Progenitor cell of endocrine pancreas (in vitro differentiated cells): ENCODE measurements at regions not wholly inside any gene's neighbourhood (a gene's known extent, or its start where the extent isn't known, plus 50 kb on each side); places are given as distances from the start of the nearest gene placed in this dataset.
"Not testable (repeated sequence)": the region's sequence is repeated elsewhere in the genome, so short reads cannot be mapped to it uniquely, and the experiment has no call there.

ENCODE experiments used
- DNase-seq: peaks from one replicate; pipeline ENCODE4 v3.0.0; 2021; ENCODE audit warnings: low spot score; ENCODE audit not compliant: unreplicated experiment
- H3K27ac Mint-ChIP-seq: 2 replicates; pipeline ENCODE4 v1.8.0; 2021; ENCODE audit warnings: mild to moderate bottlenecking, moderate library complexity, mixed read lengths
- H3K27me3 Mint-ChIP-seq: 2 replicates; pipeline ENCODE4 v1.8.0; 2021; ENCODE audit warnings: mixed read lengths
- H3K36me3 Mint-ChIP-seq: 2 replicates; pipeline ENCODE4 v1.8.0; 2022; ENCODE audit warnings: mixed read lengths; ENCODE audit not compliant: insufficient read depth
- H3K4me1 Mint-ChIP-seq: 2 replicates; pipeline ENCODE4 v1.8.0; 2021; ENCODE audit warnings: low read depth, mixed read lengths
- H3K4me3 Mint-ChIP-seq: 2 replicates; pipeline ENCODE4 v1.8.0; 2021; ENCODE audit warnings: low read depth, mild to moderate bottlenecking, moderate library complexity, mixed read lengths
- H3K9me3 Mint-ChIP-seq: 2 replicates; pipeline ENCODE4 v1.8.0; 2021; ENCODE audit warnings: low read depth, mixed read lengths
- CTCF ChIP-seq: fragments of 200-600 bp; sonication (generic); IDR thresholded peaks from one replicate; pipeline ENCODE4 v1.5.0; 2021; ENCODE audit warnings: antibody characterized with exemption, mild to moderate bottlenecking; ENCODE audit not compliant: unreplicated experiment

- H3K4me3 Mint-ChIP-seq: no peak overlapping the region
- H3K27me3 Mint-ChIP-seq: no peaks in the 10 kb centered on the region
- H3K36me3 Mint-ChIP-seq: no peaks in the 10 kb centered on the region
- DNase-seq: no peak
- H3K9me3 Mint-ChIP-seq: peaks cover 14% of the 10 kb centered on the region
- H3K4me1 Mint-ChIP-seq: no peaks in the 10 kb centered on the region
- no peak overlapping the region for H3K27ac Mint-ChIP-seq
- TF ChIP-seq CTCF: no peak
These were observed 583.4 kb upstream of the ADAMTS5 start for GRCh38 chr21:27550287-27550686.

- no peaks in the 10 kb centered on the region for H3K36me3 Mint-ChIP-seq
- TF ChIP-seq CTCF: no peak
- H3K4me1 Mint-ChIP-seq: no peaks in the 10 kb centered on the region
- H3K27ac Mint-ChIP-seq: no peak overlapping the region
- no peaks in the 10 kb centered on the region for H3K27me3 Mint-ChIP-seq
- H3K9me3 Mint-ChIP-seq: peaks cover 14% of the 10 kb centered on the region
- DNase-seq: no peak
- no peak overlapping the region for H3K4me3 Mint-ChIP-seq
These were observed 581.6 kb upstream of the ADAMTS5 start for GRCh38 chr21:27548486-27548885.

GRCh38 chr21:27545754-27546349 lies 579.0 kb upstream of the ADAMTS5 start:
- TF ChIP-seq CTCF: no peak
- no peaks in the 10 kb centered on the region for H3K27me3 Mint-ChIP-seq

GRCh38 chr21:27542126-27542525 lies 575.2 kb upstream of the ADAMTS5 start:
- not testable (repeated sequence) for H3K27me3 Mint-ChIP-seq, H3K4me3 Mint-ChIP-seq, DNase-seq, H3K9me3 Mint-ChIP-seq, H3K27ac Mint-ChIP-seq, H3K4me1 Mint-ChIP-seq, H3K36me3 Mint-ChIP-seq

More at GRCh38 chr21:27545754-27546349, 579.0 kb upstream of the ADAMTS5 start:
- Mint-ChIP-seq H3K36me3 (no peaks in the 10 kb centered on the region), H3K9me3 (peaks cover 3% of the 10 kb centered on the region), H3K4me3 (no peak overlapping the region), H3K27ac (no peak overlapping the region), H3K4me1 (no peaks in the 10 kb centered on the region)
- DNase-seq: no peak

GRCh38 chr21:27536319-27536718 lies 569.4 kb upstream of the ADAMTS5 start:
- H3K27ac Mint-ChIP-seq: no peak overlapping the region
- no peak overlapping the region for H3K4me3 Mint-ChIP-seq
- H3K36me3 Mint-ChIP-seq: no peaks in the 10 kb centered on the region
- TF ChIP-seq CTCF: no peak
- H3K4me1 Mint-ChIP-seq: peaks cover 3% of the 10 kb centered on the region
- DNase-seq: no peak
- no peaks in the 10 kb centered on the region for H3K9me3 Mint-ChIP-seq
- H3K27me3 Mint-ChIP-seq: no peaks in the 10 kb centered on the region

GRCh38 chr21:27535188-27535587 lies 568.3 kb upstream of the ADAMTS5 start:
- H3K4me3 Mint-ChIP-seq: no peak overlapping the region
- DNase-seq: no peak
- H3K27me3 Mint-ChIP-seq: no peaks in the 10 kb centered on the region
- H3K9me3 Mint-ChIP-seq: no peaks in the 10 kb centered on the region
- TF ChIP-seq CTCF: no peak
- no peak overlapping the region for H3K27ac Mint-ChIP-seq
- H3K4me1 Mint-ChIP-seq: peaks cover 3% of the 10 kb centered on the region
- H3K36me3 Mint-ChIP-seq: no peaks in the 10 kb centered on the region
